ENCODE measurements at regions not wholly inside any gene's neighbourhood (a gene's known extent, or its start where the extent isn't known, plus 50 kb on each side); places are given as distances from the start of the nearest gene placed in this dataset.

GRCh38 chr5:103724271-103724670 lies 161.7 kb upstream of the NUDT12 start:
- Histone ChIP-seq H3K27ac (ENCODE audit: insufficient read depth, low read depth, low read length) (no peak overlapping the region), H3K27me3 (ENCODE audit: control insufficient read depth in 2 of 2, insufficient read depth in 2 of 2, low read length in 2 of 2) (no peaks in the 10 kb centered on the region), H3K9ac (replicated peaks; ENCODE audit: extremely low read depth, insufficient read depth, low read length) (no peak overlapping the region), H3K4me1 (ENCODE audit: control insufficient read depth, extremely low read depth, insufficient read depth, low read length) (no peaks in the 10 kb centered on the region), H3K9me1 (replicated peaks; ENCODE audit: control insufficient read depth, extremely low read depth, insufficient read depth, low read length) (no peaks in the 10 kb centered on the region), H3K79me2 (ENCODE audit: control insufficient read depth, insufficient read depth, low read length) (no peaks in the 10 kb centered on the region), H4K20me1 (replicated peaks; ENCODE audit: control insufficient read depth, extremely low read depth, insufficient read depth, low read length) (no peaks in the 10 kb centered on the region), H3K36me3 (ENCODE audit: control insufficient read depth in 2 of 2, extremely low read depth in 1 of 2, insufficient read depth in 2 of 2, low read length in 2 of 2) (no peaks in the 10 kb centered on the region), H3K4me2 (ENCODE audit: insufficient read depth, low read length) (no peak overlapping the region), H2AFZ (ENCODE audit: low read depth, low read length) (no peak overlapping the region), H3K4me3 (replicated peaks in 1 of 3; ENCODE audit: insufficient read depth in 1 of 3, low read depth in 1 of 3, low read length in 3 of 3) (no peak overlapping the region), H3K9me3 (replicated peaks; ENCODE audit: control insufficient read depth, insufficient read depth, low read length) (no peaks in the 10 kb centered on the region)
- dilution Hi-C loops (cut with MboI; ENCODE audit: extremely low pct_ligation_motif_present, low sequenced_read_pairs), result no loop called here
- DNase-seq (ENCODE audit: low read depth, low spot score), result no peak
- BruUV-seq (replicated peaks), result no TSS peak
- ChIA-PET POLR2A (no interaction called here), CTCF (interaction anchor here (1.1 kb wide), 1 partner anchor 10 kb away, joined by 3 read pairs; no protein-coding TSS in a partner anchor)
- no peak for FAIRE-seq
- TF ChIP-seq GATA2 (IDR thresholded peaks at IDR 0.05; ENCODE audit: insufficient read depth, insufficient read length, low read depth, low read length) (no peak), CTCF (IDR thresholded peaks at IDR 0.05; ENCODE audit: extremely low read depth in 1 of 2, insufficient read depth in 1 of 2, low read depth in 1 of 2, low read length in 2 of 2) (no peak), JUN (IDR thresholded peaks at IDR 0.05; ENCODE audit: borderline replicate concordance, insufficient read depth, insufficient read length, low read depth) (no peak), POLR2AphosphoS5 (IDR thresholded peaks at IDR 0.05; ENCODE audit: insufficient read depth, low read depth, low read length) (no peak), MAX (IDR thresholded peaks at IDR 0.05; ENCODE audit: insufficient read depth, insufficient read length) (no peak), EZH2 (IDR thresholded peaks at IDR 0.05; ENCODE audit: borderline replicate concordance, low read depth, low read length, severe bottlenecking) (no peak), MYC (IDR thresholded peaks at IDR 0.05; ENCODE audit: low read depth, low read length) (no peak), FOS (IDR thresholded peaks at IDR 0.05; ENCODE audit: borderline replicate concordance, insufficient read depth, low read length) (no peak), POLR2A (IDR thresholded peaks at IDR 0.05; ENCODE audit: low read depth, low read length) (no peak)
- intact Hi-C loops (cut with micrococcal nuclease), result no loop called here

All from endothelial cell of umbilical vein (primary cell).